ENCODE measurements at regions not wholly inside any gene's neighbourhood (a gene's known extent, or its start where the extent isn't known, plus 50 kb on each side); places are given as distances from the start of the nearest gene placed in this dataset.

GRCh38 chr3:96225494-96225893, 588.9 kb upstream of the EPHA6 start:
- CTCF ChIA-PET = no interaction called here
- H3K4me3 Mint-ChIP-seq = no peak overlapping the region

More at GRCh38 chr3:96225494-96225893, 588.9 kb upstream of the EPHA6 start:
- Mint-ChIP-seq H3K27ac (no peak overlapping the region), H3K9me3 (peaks cover 5% of the 10 kb centered on the region; the same call in 1 of the 2 replicates), H3K27me3 (ENCODE audit: low read depth) (no peaks in the 10 kb centered on the region), H3K4me1 (no peaks in the 10 kb centered on the region), H3K36me3 (no peaks in the 10 kb centered on the region)
- ATAC-seq (no peak), DNase-seq (ENCODE audit: low spot score) (no peak)
- TF ChIP-seq MLX (CRISPR knock-in tag; IDR thresholded peaks at IDR 0.05) = no peak
- no peak for TF ChIP-seq RORB (CRISPR knock-in tag; IDR thresholded peaks at IDR 0.05)
- TF ChIP-seq ATF2 (CRISPR knock-in tag; IDR thresholded peaks at IDR 0.05; ENCODE audit: borderline replicate concordance, low read depth) = no peak
- TF ChIP-seq ZNF423 (CRISPR knock-in tag; IDR thresholded peaks at IDR 0.05) = no peak
- TF ChIP-seq CBFB (CRISPR knock-in tag; IDR thresholded peaks at IDR 0.05; ENCODE audit: low read depth) = no peak
- no peak for TF ChIP-seq SMAD4 (CRISPR knock-in tag; IDR thresholded peaks at IDR 0.05)
- no peak for TF ChIP-seq E2F5 (CRISPR knock-in tag; IDR thresholded peaks at IDR 0.05)
- no peak for TF ChIP-seq PRDM15 (CRISPR knock-in tag; IDR thresholded peaks at IDR 0.05)
- TF ChIP-seq ZNF138 (CRISPR knock-in tag; conservative IDR thresholded peaks at IDR 0.05) = no peak
- no peak for TF ChIP-seq MYBL2 (CRISPR knock-in tag; IDR thresholded peaks at IDR 0.05)
- no peak for TF ChIP-seq ZMAT4 (CRISPR knock-in tag; IDR thresholded peaks at IDR 0.05)
- no peak for TF ChIP-seq CREM (CRISPR knock-in tag; IDR thresholded peaks at IDR 0.05)
- TF ChIP-seq ZNF671 (CRISPR knock-in tag; IDR thresholded peaks at IDR 0.05) = no peak
- no peak for TF ChIP-seq CTCF (IDR thresholded peaks at IDR 0.05)
- TF ChIP-seq ELF4 (CRISPR knock-in tag; IDR thresholded peaks at IDR 0.05; ENCODE audit: low read depth) = no peak
- no peak for TF ChIP-seq SMAD3 (CRISPR knock-in tag; IDR thresholded peaks at IDR 0.05; ENCODE audit: borderline replicate concordance)
- no peak for TF ChIP-seq AFF4 (CRISPR knock-in tag; IDR thresholded peaks at IDR 0.05; ENCODE audit: borderline replicate concordance)
- TF ChIP-seq USF1 (CRISPR knock-in tag; IDR thresholded peaks at IDR 0.05) = no peak
- TF ChIP-seq ATF3 (CRISPR knock-in tag; conservative IDR thresholded peaks at IDR 0.05) = no peak
- no peak for TF ChIP-seq ARID4B (CRISPR knock-in tag; IDR thresholded peaks at IDR 0.05; ENCODE audit: borderline replicate concordance)
- POLR2A ChIA-PET = no interaction called here

Data from WTC11 (cell line).